ENCODE measurements at regions not wholly inside any gene's neighbourhood (a gene's known extent, or its start where the extent isn't known, plus 50 kb on each side); places are given as distances from the start of the nearest gene placed in this dataset.
"Not testable (repeated sequence)": the region's sequence is repeated elsewhere in the genome, so short reads cannot be mapped to it uniquely, and the experiment has no call there.

GRCh38 chr9:32894485-32894884, 106.9 kb downstream of the APTX start:
- not testable (repeated sequence) for DNase-seq

- DNase-seq, result peak; percentile 52
Observed at GRCh38 chr9:32899181-32899580, 102.2 kb downstream of the APTX start.

- DNase-seq, result no peak
Observed at GRCh38 chr9:32899761-32900160, 101.7 kb downstream of the APTX start.

- DNase-seq, result peak; percentile 71
Observed at GRCh38 chr9:32906213-32906612, 95.2 kb downstream of the APTX start.

GRCh38 chr9:32915802-32916201, 85.6 kb downstream of the APTX start:
- DNase-seq, result no peak

GRCh38 chr9:32918628-32919027, 82.8 kb downstream of the APTX start:
- DNase-seq, result no peak

All from hematopoietic multipotent progenitor cell treated with erythropoietin and hydrocortisone succinate and interleukin-3 and kit ligand, for 4 days (in vitro differentiated cells).